GM18520 (cell line): ENCODE measurements at regions not wholly inside any gene's neighbourhood (a gene's known extent, or its start where the extent isn't known, plus 50 kb on each side); places are given as distances from the start of the nearest gene placed in this dataset.

Source experiments
- ATAC-seq: cut with Tn5 transposase; IDR thresholded peaks from one replicate; pipeline ENCODE4 v1.9.1; 2021; ENCODE audit not compliant: unreplicated experiment

- ATAC-seq = no peak
These were observed 268.2 kb downstream of the TENT5A start for GRCh38 chr6:81484251-81484650.

- no peak for ATAC-seq
These were observed 272.3 kb downstream of the TENT5A start for GRCh38 chr6:81480139-81480538.

- ATAC-seq = no peak
These were observed 275.6 kb downstream of the TENT5A start for GRCh38 chr6:81476881-81477280.

GRCh38 chr6:81475646-81476045 is 276.8 kb downstream of the TENT5A start:
- no peak for ATAC-seq

GRCh38 chr6:81465859-81466258 is 286.6 kb downstream of the TENT5A start:
- no peak for ATAC-seq

GRCh38 chr6:81456416-81456815 is 296.1 kb downstream of the TENT5A start:
- ATAC-seq = no peak

- no peak for ATAC-seq
These were observed 296.8 kb downstream of the TENT5A start for GRCh38 chr6:81455641-81456040.

GRCh38 chr6:81451787-81452186 is 300.7 kb downstream of the TENT5A start:
- peak; percentile 100 for ATAC-seq

GRCh38 chr6:81450180-81450579 is 302.3 kb downstream of the TENT5A start:
- ATAC-seq = no peak

- ATAC-seq = no peak
These were observed 306.0 kb downstream of the TENT5A start for GRCh38 chr6:81446509-81446908.

GRCh38 chr6:81439417-81439816 is 313.1 kb downstream of the TENT5A start:
- ATAC-seq = no peak

GRCh38 chr6:81436990-81437389 is 315.5 kb downstream of the TENT5A start:
- no peak for ATAC-seq

- no peak for ATAC-seq
These were observed 339.2 kb downstream of the TENT5A start for GRCh38 chr6:81413306-81413705.

GRCh38 chr6:81401970-81402690 is 350.4 kb downstream of the TENT5A start:
- ATAC-seq = no peak

GRCh38 chr6:81396916-81397315 is 355.6 kb downstream of the TENT5A start:
- ATAC-seq = no peak

- ATAC-seq = no peak
These were observed 365.3 kb downstream of the TENT5A start for GRCh38 chr6:81387163-81387562.

- no peak for ATAC-seq
These were observed 367.6 kb downstream of the TENT5A start for GRCh38 chr6:81384921-81385320.

GRCh38 chr6:81383472-81383871 is 369.0 kb downstream of the TENT5A start:
- ATAC-seq = no peak

- ATAC-seq = no peak
These were observed 369.6 kb downstream of the TENT5A start for GRCh38 chr6:81382852-81383251.

- ATAC-seq = no peak
These were observed 371.0 kb downstream of the TENT5A start for GRCh38 chr6:81381382-81381916.

GRCh38 chr6:81380718-81381338 is 371.7 kb downstream of the TENT5A start:
- no peak for ATAC-seq

GRCh38 chr6:81376745-81377144 is 375.7 kb downstream of the TENT5A start:
- no peak for ATAC-seq
